ENCODE measurements at regions not wholly inside any gene's neighbourhood (a gene's known extent, or its start where the extent isn't known, plus 50 kb on each side); places are given as distances from the start of the nearest gene placed in this dataset.
"Not testable (repeated sequence)": the region's sequence is repeated elsewhere in the genome, so short reads cannot be mapped to it uniquely, and the experiment has no call there.

DNA sequence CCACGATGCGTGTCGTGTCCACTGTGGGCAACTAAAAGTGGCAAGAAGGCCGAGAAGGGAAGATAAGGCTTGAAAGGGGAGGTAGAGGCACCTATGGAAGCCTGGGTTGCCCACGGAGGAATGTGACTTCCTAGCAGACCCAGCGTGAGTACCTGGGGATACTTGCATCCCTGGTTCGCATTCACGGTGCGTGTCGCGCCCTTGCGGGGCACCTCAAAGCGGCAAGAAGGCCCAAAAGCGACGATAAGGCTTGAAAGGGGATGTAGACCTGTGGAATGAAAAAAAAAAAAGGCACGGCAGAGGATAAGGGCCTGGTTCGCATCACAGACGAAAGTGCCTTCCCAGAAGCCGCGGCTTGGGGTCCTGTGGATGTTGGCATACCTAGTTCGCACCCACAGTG lies 282.9 kb downstream of the ALG10 start:
- ATAC-seq (ENCODE audit: low FRiP score) (no peak), DNase-seq (ENCODE audit: low spot score) (no peak)
- TF ChIP-seq, protein P1, sequence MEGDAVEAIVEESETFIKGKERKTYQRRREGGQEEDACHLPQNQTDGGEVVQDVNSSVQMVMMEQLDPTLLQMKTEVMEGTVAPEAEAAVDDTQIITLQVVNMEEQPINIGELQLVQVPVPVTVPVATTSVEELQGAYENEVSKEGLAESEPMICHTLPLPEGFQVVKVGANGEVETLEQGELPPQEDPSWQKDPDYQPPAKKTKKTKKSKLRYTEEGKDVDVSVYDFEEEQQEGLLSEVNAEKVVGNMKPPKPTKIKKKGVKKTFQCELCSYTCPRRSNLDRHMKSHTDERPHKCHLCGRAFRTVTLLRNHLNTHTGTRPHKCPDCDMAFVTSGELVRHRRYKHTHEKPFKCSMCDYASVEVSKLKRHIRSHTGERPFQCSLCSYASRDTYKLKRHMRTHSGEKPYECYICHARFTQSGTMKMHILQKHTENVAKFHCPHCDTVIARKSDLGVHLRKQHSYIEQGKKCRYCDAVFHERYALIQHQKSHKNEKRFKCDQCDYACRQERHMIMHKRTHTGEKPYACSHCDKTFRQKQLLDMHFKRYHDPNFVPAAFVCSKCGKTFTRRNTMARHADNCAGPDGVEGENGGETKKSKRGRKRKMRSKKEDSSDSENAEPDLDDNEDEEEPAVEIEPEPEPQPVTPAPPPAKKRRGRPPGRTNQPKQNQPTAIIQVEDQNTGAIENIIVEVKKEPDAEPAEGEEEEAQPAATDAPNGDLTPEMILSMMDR (IDR thresholded peaks at IDR 0.05), result no peak

DNA sequence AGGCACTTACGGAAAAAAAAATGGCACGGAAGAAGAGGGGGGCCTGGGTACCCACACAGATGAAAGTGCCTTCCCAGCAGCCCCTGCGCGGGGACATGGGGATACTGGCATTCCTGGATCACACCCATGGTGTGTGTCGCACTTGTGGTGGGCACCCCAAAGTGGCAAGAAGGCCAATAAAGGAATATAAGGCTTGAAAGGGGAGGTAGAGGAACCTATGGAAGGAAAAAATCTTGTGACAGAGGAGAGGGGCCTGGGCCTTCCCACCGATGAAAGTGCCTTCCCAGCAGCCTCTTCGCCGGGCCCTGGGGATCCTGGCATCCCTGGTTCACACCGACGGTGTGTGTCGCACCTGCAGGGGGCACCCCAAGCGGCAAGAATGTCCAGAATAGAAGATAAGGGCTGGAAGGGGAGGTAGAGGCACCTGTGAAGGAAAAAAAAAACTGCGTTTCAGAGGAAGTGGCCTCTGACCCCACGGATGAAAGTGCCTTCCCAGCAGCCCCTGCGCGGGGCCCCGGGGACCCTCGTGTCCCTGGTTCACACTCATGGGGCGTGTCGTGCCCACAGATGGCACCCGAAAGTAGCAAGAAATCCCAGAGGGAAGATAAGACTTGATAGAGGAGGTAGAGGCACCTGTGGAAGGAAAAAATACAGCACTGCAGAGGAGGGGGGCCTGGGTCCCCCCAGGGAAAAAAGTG lies 284.0 kb downstream of the ALG10 start:
- ATAC-seq (ENCODE audit: low FRiP score) (no peak), DNase-seq (ENCODE audit: low spot score) (no peak)
- TF ChIP-seq, protein P1 (IDR thresholded peaks at IDR 0.05), result no peak

- not testable (repeated sequence) for ATAC-seq (ENCODE audit: low FRiP score); DNase-seq (ENCODE audit: low spot score)
These were observed 287.8 kb downstream of the ALG10 start for GRCh38 chr12:34309806-34310804.

DNA sequence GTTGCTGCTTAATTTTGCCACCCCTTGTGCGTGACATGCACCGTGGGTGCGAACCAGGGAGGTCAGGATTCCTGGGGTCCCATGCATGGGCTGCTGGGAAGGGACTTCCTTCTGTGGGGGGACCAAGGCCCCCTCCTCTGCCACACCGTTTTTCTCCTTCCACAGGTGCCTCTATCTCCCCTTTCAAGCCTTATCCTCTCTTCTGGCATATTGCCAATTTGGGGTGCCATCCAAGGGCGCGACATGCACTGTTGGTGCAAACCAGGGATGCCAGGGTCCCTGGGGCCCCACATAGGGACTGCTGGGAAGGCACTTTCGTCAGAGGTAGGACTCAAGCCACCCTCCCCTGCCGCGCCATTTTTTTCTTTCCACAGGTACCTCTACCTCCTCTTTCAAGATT lies 289.0 kb downstream of the ALG10 start:
- DNase-seq (ENCODE audit: low spot score), result no peak
- TF ChIP-seq, protein P1 (IDR thresholded peaks at IDR 0.05), result no peak
- no peak for ATAC-seq (ENCODE audit: low FRiP score)

DNA sequence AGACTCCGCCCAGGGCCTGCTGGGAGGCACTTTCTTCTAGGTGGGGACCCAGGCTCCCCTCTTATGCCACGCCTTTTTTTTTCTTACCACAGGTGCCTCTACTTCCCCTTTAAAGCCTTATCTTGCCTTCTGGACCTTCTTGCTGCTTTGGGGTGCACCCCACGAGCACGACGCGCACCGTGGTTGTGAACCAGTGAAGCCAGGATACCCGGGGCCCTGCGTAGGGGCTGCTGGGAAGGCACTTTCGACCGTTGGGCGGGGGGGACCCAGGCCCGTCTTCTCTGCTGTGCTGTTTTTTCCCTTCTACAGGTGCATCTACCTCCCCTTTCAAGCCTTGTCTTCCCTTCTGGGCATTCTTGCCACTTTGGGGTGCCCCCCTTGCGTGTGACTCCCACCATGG lies 305.4 kb downstream of the ALG10 start:
- no peak for DNase-seq (ENCODE audit: low spot score)
- ATAC-seq (ENCODE audit: low FRiP score), result no peak
- TF ChIP-seq, protein P1 (IDR thresholded peaks at IDR 0.05), result no peak

GRCh38 chr12:34333337-34333736 lies 311.0 kb downstream of the ALG10 start:
- no peak for DNase-seq (ENCODE audit: low spot score)
- ATAC-seq (ENCODE audit: low FRiP score), result no peak
- TF ChIP-seq, protein P1 (IDR thresholded peaks at IDR 0.05), result no peak

DNA sequence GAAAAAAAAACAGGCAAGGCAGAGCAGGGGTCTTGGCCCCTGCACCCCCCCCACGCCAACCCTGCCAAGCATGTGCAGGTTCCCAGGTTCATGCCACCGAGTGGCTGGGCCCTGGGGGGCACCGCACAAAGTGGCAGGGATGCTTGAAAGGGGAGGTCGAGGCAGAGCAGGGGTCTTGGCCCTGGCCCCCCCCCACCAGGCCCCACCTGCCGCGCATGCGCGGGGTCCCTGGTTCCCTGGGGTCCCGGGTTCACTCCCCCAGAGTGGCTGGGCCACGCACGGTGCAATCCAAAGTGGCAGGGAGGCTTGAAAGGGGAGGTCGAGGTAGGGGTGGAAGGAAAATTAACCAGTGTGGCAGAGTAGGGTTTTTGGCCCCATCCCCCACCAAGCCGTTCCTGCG lies 312.2 kb downstream of the ALG10 start:
- no peak for DNase-seq (ENCODE audit: low spot score)
- TF ChIP-seq, protein P1 (IDR thresholded peaks at IDR 0.05), result no peak
- ATAC-seq (ENCODE audit: low FRiP score), result no peak
